ENCODE measurements at regions not wholly inside any gene's neighbourhood (a gene's known extent, or its start where the extent isn't known, plus 50 kb on each side); places are given as distances from the start of the nearest gene placed in this dataset.

- H3K79me2 ChIP-seq (ENCODE audit: insufficient read depth, low read length): no peaks in the 10 kb centered on the region
- no peak overlapping the region for H3K4me2 ChIP-seq (ENCODE audit: low read length)
- ChIA-PET RAD21 (ENCODE audit: low non-redundant PET in 1 of 2, low total read pairs in 2 of 2, uncharacterized antibody in 2 of 2, unreplicated experiment in 2 of 2) (no interaction called here), CTCF (no interaction called here), POLR2A (no interaction called here)
- H3K4me1 ChIP-seq (ENCODE audit: control insufficient read depth in 1 of 2, insufficient read depth in 2 of 2, low read length in 2 of 2): no peaks in the 10 kb centered on the region
- no peak overlapping the region for H2AFZ ChIP-seq (ENCODE audit: low read depth, low read length, poor library complexity, severe bottlenecking)
- no peaks in the 10 kb centered on the region for H3K27me3 ChIP-seq (ENCODE audit: insufficient read depth, low read length)
- no peaks in the 10 kb centered on the region for H3K9me2 ChIP-seq (ENCODE audit: insufficient read depth)
- TF ChIP-seq CEBPB (IDR thresholded peaks at IDR 0.05; ENCODE audit: low read depth): no peak
- no peak for TF ChIP-seq ELF1 (IDR thresholded peaks at IDR 0.05; ENCODE audit: borderline replicate concordance, low read depth)
- TF ChIP-seq SRF (IDR thresholded peaks at IDR 0.05; ENCODE audit: low read depth): no peak
- TF ChIP-seq POLR2AphosphoS5 (IDR thresholded peaks at IDR 0.05; ENCODE audit: low read depth, low read length): no peak
- TF ChIP-seq ZBTB33 (IDR thresholded peaks at IDR 0.05; ENCODE audit: extremely low read depth, insufficient replicate concordance, low read length): no peak
- TF ChIP-seq ZNF274 (IDR thresholded peaks at IDR 0.05; ENCODE audit: low read depth, low read length): no peak
- TF ChIP-seq SP1 (IDR thresholded peaks at IDR 0.05; ENCODE audit: low read depth): no peak
- H3K9me3 ChIP-seq (ENCODE audit: control insufficient read depth in 1 of 2, insufficient read depth in 1 of 2, low read depth in 1 of 2, low read length in 2 of 2): peaks cover 10 to 44% of the 10 kb centered on the region in 2 experiments; a peak in 3 of 4 replicates
- intact Hi-C loops (cut with micrococcal nuclease): no loop called here
- BruUV-seq (replicated peaks): no TSS peak
- H4K20me1 ChIP-seq (ENCODE audit: insufficient read depth): no peaks in the 10 kb centered on the region
- ATAC-seq (no peak), DNase-seq (ENCODE audit: low read depth, low spot score) (no peak)
- H3K27ac ChIP-seq (ENCODE audit: low read depth, low read length): no peak overlapping the region
- no peak overlapping the region for H3K9ac ChIP-seq (ENCODE audit: low read length)
- H3K4me3 ChIP-seq (replicated peaks in 1 of 2; ENCODE audit: low read depth in 1 of 2, low read length in 2 of 2): no peak overlapping the region
- no peaks in the 10 kb centered on the region for H3K36me3 ChIP-seq (ENCODE audit: control insufficient read depth in 1 of 2, insufficient read depth in 2 of 2, low read length in 2 of 2)
These were observed 977.1 kb upstream of the SOX11 start for GRCh38 chr2:4715065-4715464.

- H3K9ac ChIP-seq (ENCODE audit: low read length): no peak overlapping the region
- no peaks in the 10 kb centered on the region for H3K9me2 ChIP-seq (ENCODE audit: insufficient read depth)
- TF ChIP-seq POLR2A (IDR thresholded peaks at IDR 0.05; ENCODE audit: borderline replicate concordance, extremely low read depth, insufficient read depth, insufficient read length): no peak
- H3K36me3 ChIP-seq (ENCODE audit: control insufficient read depth in 1 of 2, insufficient read depth in 2 of 2, low read length in 2 of 2): no peaks in the 10 kb centered on the region
- H3K27me3 ChIP-seq (ENCODE audit: insufficient read depth, low read length): no peaks in the 10 kb centered on the region
- H2AFZ ChIP-seq (ENCODE audit: low read depth, low read length, poor library complexity, severe bottlenecking): no peak overlapping the region
- ATAC-seq (no peak), DNase-seq (ENCODE audit: low read depth, low spot score) (no peak)
- ChIA-PET RAD21 (ENCODE audit: low non-redundant PET in 1 of 2, low total read pairs in 2 of 2, uncharacterized antibody in 2 of 2, unreplicated experiment in 2 of 2) (no interaction called here), POLR2A (no interaction called here), CTCF (no interaction called here)
- no peaks in the 10 kb centered on the region for H4K20me1 ChIP-seq (ENCODE audit: insufficient read depth)
- peaks cover 10 to 37% of the 10 kb centered on the region in 2 experiments; a peak in 3 of 4 replicates for H3K9me3 ChIP-seq (ENCODE audit: control insufficient read depth in 1 of 2, insufficient read depth in 1 of 2, low read depth in 1 of 2, low read length in 2 of 2)
- intact Hi-C loops (cut with micrococcal nuclease): no loop called here
- H3K27ac ChIP-seq (ENCODE audit: low read depth, low read length): no peak overlapping the region
- no peaks in the 10 kb centered on the region for H3K4me1 ChIP-seq (ENCODE audit: control insufficient read depth in 1 of 2, insufficient read depth in 2 of 2, low read length in 2 of 2)
- no peak overlapping the region for H3K4me2 ChIP-seq (ENCODE audit: low read length)
- no TSS peak for BruUV-seq (replicated peaks)
- H3K79me2 ChIP-seq (ENCODE audit: insufficient read depth, low read length): no peaks in the 10 kb centered on the region
- H3K4me3 ChIP-seq (replicated peaks in 1 of 2; ENCODE audit: low read depth in 1 of 2, low read length in 2 of 2): no peak overlapping the region
These were observed 973.4 kb upstream of the SOX11 start for GRCh38 chr2:4718777-4719176.
